D721Med (cell line): ENCODE measurements at regions not wholly inside any gene's neighbourhood (a gene's known extent, or its start where the extent isn't known, plus 50 kb on each side); places are given as distances from the start of the nearest gene placed in this dataset.

Experiments used
- DNase-seq: peaks from one replicate; pipeline ENCODE4 v3.0.0; 2011; ENCODE audit warnings: low spot score; ENCODE audit not compliant: insufficient read length
- FAIRE-seq: peaks from 2 replicates; lab custom pipeline; 2011; peaks lifted over from hg19 to GRCh38; lab: Jason Lieb, UNC
- TF ChIP-seq, protein P1 (sequence below): IDR thresholded peaks from 2 replicates; pipeline ENCODE4 v1.5.1; 2012; ENCODE audit warnings: mild to moderate bottlenecking, control low read depth; ENCODE audit not compliant: insufficient read depth; ENCODE audit errors: missing control alignments

DNA sequence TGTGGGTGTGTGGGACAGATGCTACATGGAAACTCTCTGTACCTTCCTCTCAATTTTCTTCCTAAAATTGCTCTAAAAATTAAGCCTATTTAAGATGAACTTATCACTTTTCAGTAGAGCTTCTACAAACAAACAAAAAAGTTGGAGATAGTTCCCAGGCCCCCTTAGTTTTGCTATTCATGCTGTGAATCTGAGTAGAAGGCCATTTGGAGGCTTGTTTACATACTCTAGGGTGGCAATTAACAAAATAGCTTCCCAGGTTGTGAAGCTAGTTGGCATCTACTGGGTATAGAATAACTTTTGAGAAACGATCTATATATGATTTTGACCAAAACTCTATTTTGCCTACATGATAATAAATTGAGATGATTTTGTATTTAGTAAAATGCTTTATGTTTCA is 541.4 kb upstream of the B3GALT2 start:
- DNase-seq, result no peak
- peak; percentile 35 for FAIRE-seq
- TF ChIP-seq, protein P1, sequence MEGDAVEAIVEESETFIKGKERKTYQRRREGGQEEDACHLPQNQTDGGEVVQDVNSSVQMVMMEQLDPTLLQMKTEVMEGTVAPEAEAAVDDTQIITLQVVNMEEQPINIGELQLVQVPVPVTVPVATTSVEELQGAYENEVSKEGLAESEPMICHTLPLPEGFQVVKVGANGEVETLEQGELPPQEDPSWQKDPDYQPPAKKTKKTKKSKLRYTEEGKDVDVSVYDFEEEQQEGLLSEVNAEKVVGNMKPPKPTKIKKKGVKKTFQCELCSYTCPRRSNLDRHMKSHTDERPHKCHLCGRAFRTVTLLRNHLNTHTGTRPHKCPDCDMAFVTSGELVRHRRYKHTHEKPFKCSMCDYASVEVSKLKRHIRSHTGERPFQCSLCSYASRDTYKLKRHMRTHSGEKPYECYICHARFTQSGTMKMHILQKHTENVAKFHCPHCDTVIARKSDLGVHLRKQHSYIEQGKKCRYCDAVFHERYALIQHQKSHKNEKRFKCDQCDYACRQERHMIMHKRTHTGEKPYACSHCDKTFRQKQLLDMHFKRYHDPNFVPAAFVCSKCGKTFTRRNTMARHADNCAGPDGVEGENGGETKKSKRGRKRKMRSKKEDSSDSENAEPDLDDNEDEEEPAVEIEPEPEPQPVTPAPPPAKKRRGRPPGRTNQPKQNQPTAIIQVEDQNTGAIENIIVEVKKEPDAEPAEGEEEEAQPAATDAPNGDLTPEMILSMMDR, result no peak

DNA sequence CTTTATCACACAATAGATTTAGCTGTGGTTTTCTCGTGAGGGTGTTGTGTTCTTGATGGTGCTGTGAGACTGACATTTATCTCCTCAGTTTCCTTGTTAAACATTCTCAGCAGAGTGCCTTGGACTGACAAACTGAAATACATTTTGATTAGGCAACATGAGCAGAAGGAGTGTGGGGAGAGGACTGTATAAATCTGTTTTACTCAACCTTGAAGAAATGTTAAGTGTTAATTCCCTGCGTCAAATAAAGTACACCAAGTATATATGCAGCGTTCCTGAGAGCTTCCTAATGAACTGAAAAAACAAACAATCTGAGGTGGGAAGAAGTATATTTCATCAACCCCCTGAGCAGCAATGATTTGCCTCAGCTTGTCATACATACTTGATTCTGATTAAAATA is 540.3 kb upstream of the B3GALT2 start:
- DNase-seq (no peak), FAIRE-seq (peak; percentile 67)
- TF ChIP-seq, protein P1, result no peak

DNA sequence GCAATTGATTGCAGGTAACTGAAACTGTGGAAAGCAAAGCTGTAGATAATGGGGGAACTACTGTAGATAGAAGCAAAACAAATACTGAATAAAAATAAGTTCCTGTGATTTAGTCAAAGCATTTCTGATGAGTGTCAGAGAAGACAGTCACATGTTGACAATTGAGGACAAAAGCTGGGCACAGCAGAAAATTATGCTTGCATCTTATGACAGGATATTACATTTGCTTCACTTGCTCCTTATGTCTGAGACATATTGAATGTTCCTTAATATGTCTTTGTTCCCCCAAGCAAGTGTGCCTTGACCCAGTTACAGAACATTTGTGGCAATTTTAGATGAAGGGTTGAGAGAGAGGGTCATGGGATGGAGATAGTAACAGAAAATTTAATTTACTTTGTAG is 526.0 kb upstream of the B3GALT2 start:
- FAIRE-seq, result no peak
- TF ChIP-seq, protein P1, result no peak
- no peak for DNase-seq

DNA sequence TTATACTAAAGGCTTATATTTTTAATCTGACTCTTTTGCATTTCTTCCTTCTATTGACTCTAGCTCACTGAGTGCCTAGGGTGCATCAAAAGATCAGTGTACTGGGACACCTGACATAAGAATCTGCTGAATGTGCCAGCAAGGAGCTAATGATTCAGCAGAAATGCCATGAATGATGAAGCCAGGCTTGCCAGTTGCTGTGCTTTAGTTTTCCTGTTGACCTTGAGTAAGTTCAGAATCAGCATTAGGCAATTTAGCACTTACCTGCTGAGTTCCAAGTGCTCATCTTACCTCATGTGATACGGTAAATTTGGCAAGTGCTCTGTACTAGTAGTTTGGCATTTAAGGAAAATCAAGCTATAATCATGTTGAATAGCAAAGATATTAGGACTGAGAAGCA is 523.2 kb upstream of the B3GALT2 start:
- FAIRE-seq (no peak), DNase-seq (no peak)
- TF ChIP-seq, protein P1, result no peak

DNA sequence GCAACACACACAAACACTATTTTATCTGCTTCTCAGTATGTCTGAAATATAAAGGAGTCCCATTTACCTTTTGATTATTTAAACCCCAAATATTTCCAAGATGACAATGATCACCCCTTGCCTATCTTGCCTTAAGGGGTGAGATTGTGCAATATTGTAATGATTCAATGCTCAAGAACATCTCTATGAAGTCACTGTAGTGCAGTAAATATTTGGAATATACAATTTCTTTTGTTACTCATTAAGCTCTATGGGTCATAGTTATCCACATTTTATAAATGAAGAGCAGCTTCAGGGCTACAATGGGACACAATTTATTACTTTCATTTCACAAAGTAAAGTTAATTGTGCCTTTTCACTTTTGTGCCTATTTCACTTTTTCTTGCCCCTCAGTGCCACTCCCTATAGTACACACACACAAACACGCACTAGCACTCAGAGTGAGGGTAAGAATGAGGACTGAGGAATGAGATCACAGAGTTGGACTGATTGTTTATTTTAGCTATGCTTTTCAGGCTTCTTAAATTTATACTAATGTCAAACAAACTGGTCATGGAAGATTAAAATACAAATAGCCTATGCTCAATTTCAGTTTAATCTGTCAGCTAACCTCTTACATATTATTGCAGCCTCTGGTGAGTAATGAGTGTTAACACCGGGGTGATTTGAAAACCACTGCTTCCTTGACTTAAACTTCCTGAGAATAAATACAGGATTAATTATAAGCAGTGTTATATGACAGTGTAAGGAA is 521.0 kb upstream of the B3GALT2 start:
- FAIRE-seq, result peak; percentile 85
- TF ChIP-seq, protein P1, result no peak
- DNase-seq, result no peak

DNA sequence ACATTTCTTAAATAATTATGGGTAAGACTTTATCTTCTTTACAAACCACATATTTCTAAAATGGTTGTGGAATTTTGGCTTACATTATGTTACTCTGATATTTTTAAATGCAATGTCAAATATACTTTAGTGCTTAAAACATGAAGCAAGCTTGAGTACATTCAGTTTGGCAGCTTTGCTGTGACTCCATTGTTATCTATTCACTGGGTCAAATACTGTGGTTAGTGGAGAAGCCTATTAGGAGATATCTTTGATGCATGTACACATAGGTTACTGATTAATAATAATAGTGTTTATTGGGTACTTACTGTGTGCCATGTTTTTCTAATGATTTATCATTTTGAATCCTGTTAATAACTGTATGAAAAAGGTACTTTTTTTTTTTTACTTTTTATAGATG is 520.4 kb upstream of the B3GALT2 start:
- FAIRE-seq, result no peak
- DNase-seq, result no peak
- TF ChIP-seq, protein P1, result no peak

DNA sequence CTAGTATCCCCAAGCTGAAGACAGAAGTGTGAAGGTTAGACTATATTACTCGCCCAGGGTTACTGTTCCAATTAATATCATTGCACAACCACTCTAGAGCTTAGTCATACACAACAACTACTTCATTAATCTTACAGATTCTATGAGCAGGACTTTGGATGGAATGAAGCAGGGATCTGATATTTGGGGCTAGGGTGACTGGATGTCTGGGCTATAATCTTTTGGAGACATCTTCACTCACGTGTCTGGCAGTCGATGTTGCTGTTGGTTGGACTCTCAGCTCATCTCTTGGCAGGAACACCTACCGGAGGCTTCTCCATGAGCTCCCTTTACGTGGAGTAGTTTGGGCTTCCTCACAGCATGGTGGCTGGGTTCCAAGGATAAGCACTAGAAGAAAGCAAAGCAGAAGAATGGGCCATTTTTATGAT is 519.2 kb upstream of the B3GALT2 start:
- TF ChIP-seq, protein P1, result no peak
- no peak for DNase-seq
- FAIRE-seq, result peak; percentile 64
